Astrocyte (in vitro differentiated cells and primary cell): ENCODE measurements at regions not wholly inside any gene's neighbourhood (a gene's known extent, or its start where the extent isn't known, plus 50 kb on each side); places are given as distances from the start of the nearest gene placed in this dataset.

Experiments
- CTCF ChIP-seq: IDR thresholded peaks from 2 replicates; pipeline ENCODE4 v1.5.1; 2011; ENCODE audit warnings: low read depth, mild to moderate bottlenecking, inconsistent platforms, low read length, moderate library complexity; ENCODE audit not compliant: insufficient read depth
- EZH2 ChIP-seq: IDR thresholded peaks from 2 replicates; pipeline ENCODE4 v1.6.1; 2012; ENCODE audit warnings: mild to moderate bottlenecking, low read length, inconsistent platforms; ENCODE audit not compliant: insufficient read depth

DNA sequence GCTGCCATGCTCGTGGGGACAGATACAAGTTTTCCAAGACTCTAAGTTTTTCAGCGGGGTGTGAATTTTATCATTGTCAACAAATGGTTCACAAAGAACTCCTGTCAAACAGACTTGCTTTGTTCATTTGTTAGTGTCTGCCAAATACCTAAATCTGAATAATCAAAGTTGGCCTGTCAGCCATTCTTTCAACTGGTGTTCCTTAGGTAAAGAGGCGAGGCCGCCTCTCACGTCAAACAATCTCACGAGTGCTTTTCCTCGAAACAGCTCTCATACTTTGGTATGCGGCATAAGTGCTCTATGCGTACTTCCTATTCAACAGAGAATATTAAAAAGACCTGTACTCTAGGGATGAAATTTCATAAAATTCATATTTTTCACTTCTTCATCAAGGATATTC lies 51.4 kb upstream of the KANK4 start:
- TF ChIP-seq CTCF = no peak
- TF ChIP-seq EZH2 = no peak
